Stimulated activated CD8-positive, alpha-beta memory T cell treated with anti-CD3 and anti-CD28 coated beads, Interleukin-4, amount 100 ng/mL, for 24 hours (primary cell): ENCODE measurements at regions not wholly inside any gene's neighbourhood (a gene's known extent, or its start where the extent isn't known, plus 50 kb on each side); places are given as distances from the start of the nearest gene placed in this dataset.
"Not testable (repeated sequence)": the region's sequence is repeated elsewhere in the genome, so short reads cannot be mapped to it uniquely, and the experiment has no call there.

Experiments used
- DNase-seq: peaks from one replicate; pipeline ENCODE4 v3.0.0-alpha.2; 2020; ENCODE audit warnings: low read depth

DNA sequence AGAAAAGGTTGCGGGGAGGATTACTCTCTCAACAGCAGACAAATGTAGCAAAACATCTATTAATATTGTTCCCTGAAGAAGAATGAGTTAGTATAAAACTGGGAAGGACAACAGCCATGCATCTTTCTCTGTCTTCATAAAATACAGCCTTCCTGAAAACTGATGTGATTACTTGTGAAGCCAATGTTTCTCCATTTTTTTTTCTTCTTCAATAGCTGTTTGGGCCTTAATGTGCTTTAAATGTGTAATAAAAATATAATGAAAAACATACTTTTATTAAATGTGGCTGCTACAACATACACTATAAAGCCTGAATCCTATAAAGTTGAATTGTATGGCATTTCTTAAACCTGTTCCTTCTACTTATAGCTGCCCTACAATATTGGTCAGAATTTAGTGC, 146.3 kb upstream of the LMCD1 start:
- no peak for DNase-seq

GRCh38 chr3:8356066-8356465, 145.6 kb upstream of the LMCD1 start:
- DNase-seq, result not testable (repeated sequence)

DNA sequence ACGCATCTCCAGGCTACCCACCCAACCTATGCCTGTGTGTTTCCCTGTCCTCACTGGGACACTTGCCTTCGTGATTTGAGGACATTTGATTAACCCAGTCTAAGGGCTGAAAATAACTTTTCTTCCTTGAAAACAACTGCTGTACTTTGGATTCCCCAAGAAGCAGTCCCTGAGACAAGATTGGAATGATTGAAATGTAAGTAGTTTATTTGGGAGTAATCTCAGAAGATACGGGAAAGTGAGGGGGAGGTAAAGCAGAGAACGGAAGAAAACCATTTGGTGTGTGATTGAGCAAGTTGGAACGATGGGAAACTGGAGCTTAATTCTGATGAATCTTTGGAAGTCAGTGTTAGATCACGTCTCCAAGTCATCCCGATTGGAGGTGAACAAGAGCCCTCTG, 143.8 kb upstream of the LMCD1 start:
- no peak for DNase-seq

DNA sequence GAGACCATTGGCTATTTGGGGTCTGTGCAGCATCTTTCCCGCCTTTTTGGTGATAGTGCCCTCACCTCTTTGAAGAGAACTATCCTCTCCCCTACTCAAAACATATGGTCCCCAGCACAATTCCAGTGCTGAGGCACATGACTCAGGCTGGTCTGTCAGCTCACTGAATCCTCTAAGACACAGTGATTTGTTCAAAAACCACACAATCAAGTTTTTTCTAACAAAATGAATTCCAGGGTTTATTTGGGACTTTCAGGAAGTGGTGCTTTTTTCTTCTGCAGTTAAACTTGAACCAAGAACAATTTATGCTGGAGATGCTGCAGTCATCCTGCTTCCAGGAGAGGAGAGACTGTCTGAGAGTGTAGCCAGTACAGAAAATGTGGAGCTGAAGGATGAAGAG, 142.5 kb upstream of the LMCD1 start:
- no peak for DNase-seq

GRCh38 chr3:8363200-8363599, 138.4 kb upstream of the LMCD1 start:
- DNase-seq, result no peak

- DNase-seq, result no peak
These were observed 136.1 kb upstream of the LMCD1 start for GRCh38 chr3:8365541-8365940.

GRCh38 chr3:8366219-8366810, 135.3 kb upstream of the LMCD1 start:
- DNase-seq, result no peak

DNA sequence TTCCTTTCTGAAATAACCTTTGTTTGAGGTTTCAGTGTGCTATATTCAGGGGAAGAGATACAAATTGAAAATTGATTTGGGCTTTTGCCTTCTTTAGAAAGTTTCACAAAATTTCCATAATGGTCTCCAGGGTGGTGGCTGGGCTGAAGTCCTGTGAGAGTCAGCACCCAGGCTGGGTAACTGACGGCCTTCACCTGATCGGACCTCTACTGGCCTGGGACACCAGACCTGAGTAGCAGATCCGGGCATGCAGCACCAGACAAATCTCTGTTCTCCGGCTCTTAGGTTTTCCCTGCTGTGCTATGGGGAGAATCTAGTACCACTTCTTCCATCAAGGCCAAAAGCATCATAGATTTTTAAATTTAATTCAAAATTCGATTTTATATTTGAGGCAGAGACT, 133.0 kb upstream of the LMCD1 start:
- no peak for DNase-seq

DNA sequence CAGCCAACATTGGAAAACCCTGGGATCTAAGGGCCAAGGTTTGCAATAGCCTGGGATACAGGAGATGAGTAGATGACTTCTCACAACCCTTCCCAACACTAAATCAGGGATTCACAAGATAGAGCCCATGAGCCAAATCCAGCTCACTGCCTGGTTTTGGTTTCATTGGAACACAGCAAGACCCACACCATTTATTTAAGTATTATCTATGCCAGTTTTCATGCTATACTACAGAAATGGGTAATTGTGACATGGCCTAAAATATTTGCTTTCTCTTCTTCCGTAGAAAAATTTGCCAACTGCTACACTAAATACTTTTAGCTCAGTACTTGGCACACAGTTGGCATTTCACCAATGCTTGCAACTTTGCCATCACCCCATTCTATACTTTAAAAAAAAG, 132.0 kb upstream of the LMCD1 start:
- DNase-seq, result no peak

- no peak for DNase-seq
These were observed 130.5 kb upstream of the LMCD1 start for GRCh38 chr3:8371085-8371551.

- DNase-seq, result no peak
These were observed 129.6 kb upstream of the LMCD1 start for GRCh38 chr3:8371960-8372463.

DNA sequence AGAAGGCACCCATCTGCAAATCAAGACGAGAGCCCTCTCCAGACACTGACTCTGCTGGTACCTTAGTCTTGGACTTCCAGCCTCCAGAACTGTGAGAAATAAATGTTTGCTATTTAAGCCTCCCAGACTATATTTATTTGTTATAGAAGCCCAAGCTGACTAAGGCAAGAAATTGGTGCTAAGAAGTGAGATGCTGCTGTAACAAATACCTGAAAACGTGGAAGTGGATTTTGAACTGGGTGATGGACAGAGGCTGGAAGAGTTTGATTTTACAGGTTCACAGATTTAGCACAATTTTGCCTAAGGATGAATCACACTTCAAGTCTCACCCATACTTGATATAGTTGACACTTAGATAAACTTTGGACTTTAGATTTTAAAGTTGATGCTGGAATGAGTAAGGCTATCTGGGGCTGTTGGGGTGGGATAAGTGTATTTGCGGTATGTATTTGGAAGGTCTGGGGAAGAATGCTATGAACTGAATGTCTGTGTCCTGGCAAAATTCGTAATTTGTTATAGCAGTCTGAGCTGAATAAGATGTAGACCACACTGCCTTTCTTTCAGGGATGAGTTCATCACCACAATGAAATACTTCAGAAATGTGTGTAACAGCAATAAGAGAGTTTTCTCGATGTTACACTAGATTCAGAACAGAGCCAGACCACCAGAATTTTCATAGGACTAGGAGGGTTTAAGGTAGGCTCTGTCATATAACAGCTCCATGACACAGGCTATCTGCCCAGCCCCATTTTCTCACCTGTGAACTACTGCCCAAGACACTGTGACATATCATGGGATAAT, 120.5 kb upstream of the LMCD1 start:
- no peak for DNase-seq

DNA sequence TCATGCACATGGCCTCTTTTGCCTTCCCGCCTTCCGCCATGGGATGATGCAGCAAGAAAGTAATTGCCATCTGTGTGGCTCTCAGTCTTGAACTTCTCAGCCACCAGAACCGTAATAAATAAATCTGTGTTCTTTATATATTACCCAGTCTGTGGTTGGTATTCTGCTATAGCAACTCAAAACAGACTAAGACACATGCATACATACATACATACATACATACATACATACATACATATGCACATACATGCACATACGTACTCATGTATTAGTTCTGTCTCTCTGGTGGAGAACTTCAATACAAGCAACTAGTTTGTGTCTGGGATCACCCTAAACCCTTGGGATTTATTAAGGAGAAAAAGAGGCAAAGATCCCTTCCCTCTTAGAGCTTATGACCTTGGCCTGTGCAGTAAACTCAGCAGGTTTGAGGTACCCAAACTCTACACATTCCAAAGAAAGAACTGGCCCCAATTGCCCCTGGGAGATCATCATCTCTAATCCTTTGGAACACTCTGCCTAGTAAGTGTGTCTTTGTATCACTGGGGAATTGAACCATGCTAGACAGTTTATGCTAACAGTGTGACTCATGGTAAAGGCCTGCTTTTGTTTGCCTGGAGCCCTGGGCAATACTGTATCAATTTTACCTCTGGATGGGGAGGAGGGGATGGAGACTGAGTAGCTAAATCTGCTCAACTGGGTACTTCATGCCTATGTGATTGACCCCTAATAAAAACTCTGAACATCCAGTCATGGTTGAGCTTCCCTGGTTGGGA, 115.6 kb upstream of the LMCD1 start:
- DNase-seq, result no peak

GRCh38 chr3:8387571-8387970, 114.1 kb upstream of the LMCD1 start:
- no peak for DNase-seq

DNA sequence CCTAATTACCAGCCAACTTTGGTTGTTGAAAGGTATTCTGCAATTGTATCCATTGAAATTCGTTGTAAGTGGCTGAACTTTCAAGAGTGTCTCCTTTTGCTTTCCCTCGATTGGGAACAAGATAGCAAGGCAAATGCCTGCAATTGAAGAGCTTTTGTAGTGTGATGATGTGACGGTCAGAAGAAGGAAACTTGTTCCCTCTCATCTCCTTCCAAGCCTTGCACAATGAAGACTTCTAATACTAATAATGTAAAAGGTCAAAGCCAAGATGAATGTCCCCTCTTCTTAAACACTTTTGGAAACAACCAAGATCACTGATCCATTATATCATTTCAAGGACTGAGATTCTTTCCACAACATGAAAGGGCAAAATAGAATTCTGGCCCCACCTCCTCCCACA, 101.9 kb upstream of the LMCD1 start:
- no peak for DNase-seq

- DNase-seq, result no peak
These were observed 100.7 kb upstream of the LMCD1 start for GRCh38 chr3:8400911-8401310.

DNA sequence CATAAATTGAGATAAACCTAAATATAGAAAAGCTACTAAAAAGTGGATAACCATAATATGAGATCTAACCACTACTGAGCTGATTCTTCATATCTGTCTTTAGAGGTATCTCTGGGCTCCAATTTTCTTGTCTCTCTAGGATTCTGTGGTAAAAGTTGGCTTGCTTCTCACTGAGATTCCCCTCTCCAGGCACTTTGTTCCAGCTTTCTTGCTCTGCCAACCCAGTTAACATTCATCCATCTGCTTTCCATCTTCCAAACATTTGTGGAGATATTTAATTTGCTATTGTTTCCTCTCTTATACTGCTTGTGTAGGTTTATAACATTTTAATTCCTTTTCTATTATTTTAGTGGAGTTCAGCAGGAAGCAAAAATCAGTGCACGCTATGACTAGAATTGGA, 97.6 kb upstream of the LMCD1 start:
- no peak for DNase-seq

- DNase-seq, result no peak
These were observed 96.5 kb upstream of the LMCD1 start for GRCh38 chr3:8405144-8405543.

GRCh38 chr3:8406479-8406878, 95.1 kb upstream of the LMCD1 start:
- no peak for DNase-seq

- no peak for DNase-seq
These were observed 88.2 kb upstream of the LMCD1 start for GRCh38 chr3:8413337-8413926.

- no peak for DNase-seq
These were observed 84.7 kb upstream of the LMCD1 start for GRCh38 chr3:8416965-8417364.

- DNase-seq, result no peak
These were observed 81.0 kb upstream of the LMCD1 start for GRCh38 chr3:8420612-8421011.

GRCh38 chr3:8421267-8421666, 80.4 kb upstream of the LMCD1 start:
- DNase-seq, result no peak
